NCI-H1417 (cell line): ENCODE measurements at regions not wholly inside any gene's neighbourhood (a gene's known extent, or its start where the extent isn't known, plus 50 kb on each side); places are given as distances from the start of the nearest gene placed in this dataset.

Experiments
- DNase-seq, 3 experiments: peaks; one replicate each; lab custom pipeline; 2025; lab: John Stamatoyannopoulos, UW

GRCh38 chr12:87163122-87163521 lies 866.1 kb downstream of the C12orf50 start:
- DNase-seq, result no peak

- peak in 1 of 3 experiments; percentile 24 for DNase-seq
These were observed 868.2 kb downstream of the C12orf50 start for GRCh38 chr12:87160848-87161601.

GRCh38 chr12:87157791-87158190 lies 871.4 kb downstream of the C12orf50 start:
- DNase-seq, result no peak

GRCh38 chr12:87155621-87156020 lies 873.6 kb downstream of the C12orf50 start:
- no peak for DNase-seq

- no peak for DNase-seq
These were observed 876.2 kb downstream of the C12orf50 start for GRCh38 chr12:87152841-87153528.

GRCh38 chr12:87152075-87152474 lies 877.1 kb downstream of the C12orf50 start:
- DNase-seq, result no peak

- DNase-seq, result no peak
These were observed 878.1 kb downstream of the C12orf50 start for GRCh38 chr12:87150969-87151662.

GRCh38 chr12:87142342-87142741 lies 886.2 kb upstream of the MGAT4C start:
- DNase-seq, result no peak

GRCh38 chr12:87141091-87141490 lies 884.9 kb upstream of the MGAT4C start:
- no peak for DNase-seq

GRCh38 chr12:87140262-87140661 lies 884.1 kb upstream of the MGAT4C start:
- DNase-seq, result no peak

- DNase-seq, result no peak
These were observed 881.0 kb upstream of the MGAT4C start for GRCh38 chr12:87137220-87137619.

GRCh38 chr12:87136330-87136976 lies 880.3 kb upstream of the MGAT4C start:
- DNase-seq, result no peak

GRCh38 chr12:87127272-87127671 lies 871.1 kb upstream of the MGAT4C start:
- DNase-seq, result no peak

- no peak for DNase-seq
These were observed 865.7 kb upstream of the MGAT4C start for GRCh38 chr12:87121896-87122295.

- peak in 1 of 3 experiments; percentile 34 for DNase-seq
These were observed 864.2 kb upstream of the MGAT4C start for GRCh38 chr12:87120440-87120839.

- no peak for DNase-seq
These were observed 863.5 kb upstream of the MGAT4C start for GRCh38 chr12:87119713-87120112.

- no peak for DNase-seq
These were observed 861.3 kb upstream of the MGAT4C start for GRCh38 chr12:87117526-87117925.

- peak in 1 of 3 experiments; percentile 18 for DNase-seq
These were observed 860.6 kb upstream of the MGAT4C start for GRCh38 chr12:87116780-87117179.

GRCh38 chr12:87112571-87113345 lies 856.6 kb upstream of the MGAT4C start:
- no peak for DNase-seq

- DNase-seq, result no peak
These were observed 851.6 kb upstream of the MGAT4C start for GRCh38 chr12:87107766-87108165.

GRCh38 chr12:87107270-87107669 lies 851.1 kb upstream of the MGAT4C start:
- no peak for DNase-seq
